Pons (tissue), 1 donor: ENCODE measurements at regions not wholly inside any gene's neighbourhood (a gene's known extent, or its start where the extent isn't known, plus 50 kb on each side); places are given as distances from the start of the nearest gene placed in this dataset.

Experiments used
- DNase-seq: peaks from one replicate; pipeline ENCODE4 v3.0.0-alpha.2; 2016; ENCODE audit warnings: low spot score

DNA sequence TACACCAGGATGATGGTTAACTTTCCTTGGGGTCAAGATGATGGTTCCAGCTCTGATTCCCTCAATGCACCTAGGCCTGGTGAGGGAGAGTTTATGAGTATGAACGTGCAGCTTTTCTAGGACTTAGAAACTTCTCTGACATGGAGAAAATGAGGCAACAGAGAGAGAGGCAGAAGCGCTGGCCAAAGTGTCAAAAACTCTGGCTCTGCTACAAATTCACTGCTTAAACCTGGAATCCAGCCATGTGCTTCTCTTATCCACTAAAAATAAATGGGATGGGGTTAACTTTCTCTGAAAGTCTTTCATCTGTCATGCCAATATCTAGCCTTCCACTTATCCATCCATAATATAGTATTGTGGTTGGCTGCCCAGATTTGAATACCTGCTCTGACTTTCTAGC is 568.7 kb downstream of the MED13L start:
- DNase-seq, result no peak

DNA sequence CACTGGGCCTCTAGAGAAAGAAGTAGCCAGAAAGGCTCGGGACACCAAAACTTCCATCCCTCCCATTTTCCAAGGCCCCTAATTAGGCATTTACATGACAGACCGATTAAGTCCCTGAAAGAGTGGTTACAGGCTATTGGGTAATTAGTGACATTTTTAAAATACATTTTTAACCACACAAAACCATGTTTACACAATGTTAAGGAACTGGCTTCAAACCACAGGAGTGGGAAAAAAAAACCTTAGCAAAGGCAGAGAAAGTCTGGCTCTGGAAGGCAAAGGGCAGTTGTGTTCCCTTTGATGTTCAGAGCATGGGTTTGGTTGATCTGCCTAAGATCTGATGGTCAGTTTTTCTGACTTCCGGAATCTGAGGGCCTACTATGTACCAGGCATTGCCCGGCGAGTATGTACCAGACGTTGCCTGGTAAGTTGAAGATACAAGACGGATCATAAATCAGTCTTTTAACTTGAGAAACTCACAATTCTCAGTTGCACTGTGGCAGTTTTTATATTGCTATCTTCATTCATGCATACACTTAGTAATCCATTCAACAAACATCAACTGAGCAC is 576.5 kb downstream of the MED13L start:
- DNase-seq, result no peak

DNA sequence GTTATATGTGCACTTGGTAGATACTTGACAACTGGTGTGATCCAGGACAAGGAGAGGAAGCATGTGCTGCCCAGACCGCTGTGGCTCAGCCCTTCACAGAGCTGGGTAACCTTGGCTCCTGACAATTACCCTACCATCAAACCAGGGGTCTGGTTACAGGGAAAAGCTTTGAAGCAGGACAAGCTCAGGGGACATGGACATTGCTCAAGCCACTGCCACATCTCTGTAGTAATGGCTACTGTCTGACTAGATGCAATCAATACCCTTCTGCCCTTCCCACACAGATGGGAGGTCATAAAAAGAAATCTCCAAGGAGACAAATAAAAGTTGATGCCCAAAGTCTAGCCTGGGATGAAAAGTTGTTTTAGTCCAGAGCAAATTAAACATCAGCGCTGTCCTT is 577.4 kb downstream of the MED13L start:
- no peak for DNase-seq

- DNase-seq, result no peak
Measured at GRCh38 chr12:115698257-115698656, 579.2 kb downstream of the MED13L start.

DNA sequence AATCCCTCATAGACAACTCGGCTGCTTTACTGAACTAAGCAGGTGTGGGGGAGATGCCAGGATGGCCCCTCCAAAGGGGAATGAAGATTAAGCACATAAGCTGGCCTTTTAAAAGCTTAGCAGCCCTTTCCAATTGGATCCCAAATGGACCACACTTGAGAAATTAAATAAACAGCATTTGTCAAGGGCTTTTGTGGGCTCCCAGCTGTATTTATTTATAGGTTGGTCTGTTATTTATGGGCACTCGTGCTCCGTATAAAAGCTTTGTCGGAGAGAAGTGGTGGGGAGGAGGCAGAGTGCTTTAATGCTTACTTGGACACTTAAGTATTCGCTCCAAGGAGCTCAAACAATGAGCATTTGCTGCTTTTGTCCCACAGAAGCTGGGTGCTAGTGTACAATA is 580.2 kb downstream of the MED13L start:
- DNase-seq, result no peak

DNA sequence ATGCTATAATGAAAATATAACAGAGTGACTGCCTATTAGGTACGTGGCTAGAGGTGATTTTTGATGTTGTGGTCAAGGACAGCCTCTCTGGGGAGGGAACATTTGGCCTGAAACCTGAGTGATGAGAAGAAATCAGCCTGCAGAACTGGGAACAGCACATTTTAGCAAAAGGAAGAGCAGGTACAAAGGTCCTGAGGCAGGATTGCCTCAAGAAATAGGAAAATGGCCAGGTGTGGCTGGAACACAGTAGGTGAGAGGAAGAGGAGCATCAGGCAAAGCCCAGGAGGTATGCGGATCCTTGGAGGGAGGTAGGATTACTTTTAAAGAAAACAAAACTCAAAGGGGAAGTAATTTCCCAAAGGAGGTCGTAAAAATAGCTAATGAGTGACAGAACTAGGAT is 582.9 kb downstream of the MED13L start:
- DNase-seq, result no peak

DNA sequence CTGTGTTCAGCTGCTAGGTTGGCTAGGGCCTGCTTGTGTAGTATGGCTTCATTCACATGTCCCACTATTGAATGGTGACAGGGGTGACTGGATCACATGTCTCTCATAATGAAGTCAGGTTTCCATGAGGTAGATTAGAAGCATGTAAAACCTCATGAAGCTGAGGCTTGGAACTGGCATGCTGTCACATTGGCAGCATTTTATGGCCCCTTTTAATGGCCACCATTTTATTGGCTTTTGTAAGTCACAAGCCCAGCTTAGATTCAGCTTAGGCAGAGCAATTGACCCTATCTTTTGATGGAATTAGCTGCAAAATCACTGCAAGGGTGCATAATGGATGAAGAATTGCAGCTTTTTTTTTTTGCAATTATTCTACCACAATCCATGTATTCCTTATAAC is 583.5 kb downstream of the MED13L start:
- DNase-seq, result no peak

- no peak for DNase-seq
Measured at GRCh38 chr12:115691123-115691522, 586.4 kb downstream of the MED13L start.

DNA sequence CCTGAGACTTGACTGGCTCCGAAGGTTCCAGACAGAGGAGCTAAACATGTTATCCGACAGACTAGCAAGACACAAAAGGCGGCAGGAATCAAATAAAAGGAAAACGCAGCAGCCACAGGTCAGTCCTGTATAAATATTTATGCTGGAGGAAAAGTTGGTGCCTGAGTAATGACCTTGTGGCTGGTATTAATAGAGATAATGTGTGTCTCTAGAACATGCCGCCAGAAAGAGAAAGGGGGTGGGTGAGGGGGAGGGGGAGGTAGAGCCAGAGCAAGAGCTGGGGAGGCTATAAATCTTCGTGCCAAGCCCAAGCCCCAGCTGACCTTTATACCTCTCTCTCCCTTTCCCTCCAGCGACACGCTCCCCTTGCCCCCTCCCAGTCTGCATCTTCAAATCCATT is 590.4 kb downstream of the MED13L start:
- DNase-seq, result no peak

DNA sequence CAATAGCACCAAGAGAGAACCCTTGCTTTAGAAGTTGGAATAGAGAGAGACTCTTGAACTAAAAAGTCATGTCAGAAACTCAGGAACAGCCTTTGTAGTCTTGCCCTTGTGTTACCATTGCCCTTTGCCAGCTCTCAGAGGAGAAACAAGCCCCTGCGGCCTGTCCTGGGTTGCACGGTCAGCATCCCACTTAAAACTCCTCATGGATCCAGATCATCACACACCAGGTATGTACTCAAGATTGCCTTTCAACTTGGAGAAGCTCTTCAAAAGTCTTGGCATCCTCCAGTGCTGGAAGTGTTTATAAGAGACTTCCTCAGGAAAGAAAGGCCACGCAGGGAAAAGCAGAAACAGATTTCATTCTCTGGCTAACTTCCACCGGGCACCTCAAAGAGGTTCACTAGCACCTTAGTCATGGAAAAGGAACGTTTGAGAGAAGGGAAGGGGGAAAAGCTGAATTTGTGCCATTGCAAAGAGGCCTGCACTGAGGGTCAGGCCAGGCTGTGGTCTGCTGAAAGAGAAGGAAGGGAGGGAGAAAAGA is 594.2 kb downstream of the MED13L start:
- no peak for DNase-seq

- no peak for DNase-seq
Measured at GRCh38 chr12:115680967-115681366, 596.5 kb downstream of the MED13L start.

- DNase-seq, result no peak
Measured at GRCh38 chr12:115672506-115673080, 604.9 kb downstream of the MED13L start.

DNA sequence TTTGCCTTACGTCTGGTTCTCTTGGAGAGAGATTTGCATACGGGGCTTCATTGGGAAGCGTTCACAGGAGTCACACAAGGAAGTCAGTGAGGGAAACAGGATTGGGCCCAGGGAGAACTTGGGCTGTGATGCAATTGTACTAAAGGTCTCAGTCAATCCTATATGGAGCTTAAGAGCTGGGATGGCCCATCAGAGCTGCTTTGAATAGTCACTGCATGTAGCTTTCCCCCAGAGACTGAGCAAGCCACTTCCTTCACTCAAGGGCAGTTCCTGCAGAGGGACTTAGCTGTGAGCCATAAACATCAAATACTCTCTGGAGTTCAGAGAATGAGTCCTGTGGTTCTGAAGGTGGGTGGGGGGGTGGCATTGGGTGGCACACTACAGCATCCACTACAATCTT is 605.4 kb downstream of the MED13L start:
- DNase-seq, result no peak

GRCh38 chr12:115670869-115671268 is 606.6 kb downstream of the MED13L start:
- no peak for DNase-seq

DNA sequence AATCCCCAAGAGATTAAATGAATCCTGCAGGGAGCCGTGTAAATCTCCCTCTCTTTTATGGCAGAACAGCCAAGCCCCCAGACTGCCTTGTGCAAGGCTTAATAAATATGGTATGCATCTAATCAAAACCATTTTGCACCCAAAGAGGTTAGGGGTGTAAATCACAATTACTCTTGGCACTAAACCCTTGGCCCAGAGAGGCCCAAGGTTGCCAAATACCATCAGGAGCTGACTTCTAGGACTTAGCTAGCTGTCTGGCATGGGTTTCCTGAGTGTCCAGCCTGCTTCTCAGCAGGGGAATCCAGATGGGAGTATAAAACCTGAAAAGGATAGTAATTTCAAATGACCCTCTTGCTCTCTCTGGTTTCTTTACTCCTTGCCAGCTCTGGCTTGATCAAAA is 610.4 kb downstream of the MED13L start:
- DNase-seq, result no peak

GRCh38 chr12:115666168-115666567 is 611.3 kb downstream of the MED13L start:
- no peak for DNase-seq

GRCh38 chr12:115661112-115661511 is 616.4 kb downstream of the MED13L start:
- no peak for DNase-seq

GRCh38 chr12:115660211-115660805 is 617.2 kb downstream of the MED13L start:
- DNase-seq, result no peak

DNA sequence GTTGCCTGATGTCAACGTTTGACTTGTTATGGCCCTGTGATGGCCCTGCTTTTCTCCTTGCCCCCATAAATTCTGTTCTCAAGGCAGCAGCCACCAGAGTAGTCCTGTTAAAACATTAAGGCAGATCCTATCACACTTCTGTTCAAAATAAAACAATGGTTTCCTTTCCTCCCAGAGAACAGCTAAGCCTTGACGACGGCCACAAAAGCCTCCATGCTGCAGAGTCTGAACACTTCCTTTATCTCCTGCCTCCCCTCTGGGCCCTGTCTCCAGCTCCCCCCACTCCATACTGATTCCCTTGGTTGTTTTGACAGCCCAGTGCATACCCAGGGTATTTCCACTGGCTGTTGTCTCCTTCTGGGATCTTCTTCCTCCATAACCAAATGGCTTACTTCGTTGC is 618.1 kb downstream of the MED13L start:
- no peak for DNase-seq

GRCh38 chr12:115657081-115658013 is 620.1 kb downstream of the MED13L start:
- no peak for DNase-seq

- no peak for DNase-seq
Measured at GRCh38 chr12:115650026-115650425, 627.5 kb downstream of the MED13L start.

DNA sequence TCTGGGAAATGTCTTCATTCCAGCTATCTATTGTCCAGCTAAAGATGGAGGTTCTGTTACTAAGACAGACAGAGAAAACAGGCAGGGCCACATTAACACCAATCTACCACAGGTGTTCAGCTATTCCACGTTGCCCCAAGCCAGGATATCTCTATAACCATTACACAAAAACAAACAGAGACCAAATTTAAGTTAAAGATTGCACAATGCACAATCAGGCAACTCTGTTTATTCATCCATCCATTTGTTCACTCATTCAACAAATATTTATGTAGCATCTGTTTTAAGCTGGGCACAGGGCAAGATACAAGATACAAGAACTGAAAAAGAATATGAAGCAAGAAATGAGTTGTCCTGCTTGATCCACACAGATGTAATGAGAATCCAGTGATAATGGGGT is 629.0 kb downstream of the MED13L start:
- DNase-seq, result no peak

GRCh38 chr12:115646210-115646609 is 631.3 kb downstream of the MED13L start:
- no peak for DNase-seq
